ENCODE measurements at regions not wholly inside any gene's neighbourhood (a gene's known extent, or its start where the extent isn't known, plus 50 kb on each side); places are given as distances from the start of the nearest gene placed in this dataset.

DNA sequence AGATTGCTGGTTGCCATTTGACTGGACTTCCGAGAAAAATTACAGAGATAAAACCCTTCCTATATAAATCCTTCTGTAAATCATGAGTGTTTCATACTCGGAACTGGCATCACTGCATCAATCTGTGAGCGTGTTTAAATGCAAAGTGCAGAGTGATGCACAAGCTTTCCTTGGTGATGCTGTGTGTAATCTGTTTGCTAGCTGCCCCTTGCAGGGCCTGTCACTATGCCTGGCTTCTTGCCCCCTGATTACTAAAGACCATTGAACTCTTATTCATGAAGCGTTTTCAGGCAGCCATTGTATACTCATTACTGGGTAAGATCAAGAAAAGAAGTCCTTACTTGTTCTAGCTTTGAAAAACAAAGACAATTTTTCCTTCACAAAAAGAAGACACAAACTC is 266.9 kb upstream of the FANCL start:
- no peaks in the 10 kb centered on the region for H3K27me3 Mint-ChIP-seq (ENCODE audit: low read depth)
- TF ChIP-seq, protein P1, sequence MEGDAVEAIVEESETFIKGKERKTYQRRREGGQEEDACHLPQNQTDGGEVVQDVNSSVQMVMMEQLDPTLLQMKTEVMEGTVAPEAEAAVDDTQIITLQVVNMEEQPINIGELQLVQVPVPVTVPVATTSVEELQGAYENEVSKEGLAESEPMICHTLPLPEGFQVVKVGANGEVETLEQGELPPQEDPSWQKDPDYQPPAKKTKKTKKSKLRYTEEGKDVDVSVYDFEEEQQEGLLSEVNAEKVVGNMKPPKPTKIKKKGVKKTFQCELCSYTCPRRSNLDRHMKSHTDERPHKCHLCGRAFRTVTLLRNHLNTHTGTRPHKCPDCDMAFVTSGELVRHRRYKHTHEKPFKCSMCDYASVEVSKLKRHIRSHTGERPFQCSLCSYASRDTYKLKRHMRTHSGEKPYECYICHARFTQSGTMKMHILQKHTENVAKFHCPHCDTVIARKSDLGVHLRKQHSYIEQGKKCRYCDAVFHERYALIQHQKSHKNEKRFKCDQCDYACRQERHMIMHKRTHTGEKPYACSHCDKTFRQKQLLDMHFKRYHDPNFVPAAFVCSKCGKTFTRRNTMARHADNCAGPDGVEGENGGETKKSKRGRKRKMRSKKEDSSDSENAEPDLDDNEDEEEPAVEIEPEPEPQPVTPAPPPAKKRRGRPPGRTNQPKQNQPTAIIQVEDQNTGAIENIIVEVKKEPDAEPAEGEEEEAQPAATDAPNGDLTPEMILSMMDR (IDR thresholded peaks at IDR 0.05; ENCODE audit: unreplicated experiment in 3 of 3), result no peak
- H3K9me3 Mint-ChIP-seq, result no peaks in the 10 kb centered on the region
- no peak overlapping the region for H3K27ac Mint-ChIP-seq
- no peaks in the 10 kb centered on the region for H3K36me3 Mint-ChIP-seq (ENCODE audit: low read depth)
- no peaks in the 10 kb centered on the region for H3K4me1 Mint-ChIP-seq
- H3K4me3 Mint-ChIP-seq, result no peak overlapping the region

DNA sequence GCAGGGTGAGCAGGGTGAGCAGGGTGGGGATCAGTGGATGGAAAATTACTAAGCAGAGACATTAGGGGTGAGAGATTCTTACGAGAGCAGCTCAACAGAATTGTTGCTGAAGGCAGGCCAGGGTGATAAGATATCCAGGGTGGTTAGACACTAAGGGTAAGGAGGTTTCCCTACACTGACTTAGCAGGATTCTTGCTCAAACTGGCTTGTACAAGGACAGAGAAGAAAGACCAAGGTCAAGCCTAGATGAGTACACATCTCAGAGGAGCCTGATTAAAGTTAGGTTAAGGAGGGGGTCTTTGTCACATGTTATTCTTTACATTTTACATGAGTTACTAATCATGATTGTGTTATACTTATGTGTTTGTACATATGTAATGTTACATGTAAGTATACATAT is 262.8 kb upstream of the FANCL start:
- Mint-ChIP-seq H3K9me3 (no peaks in the 10 kb centered on the region), H3K27me3 (ENCODE audit: low read depth) (peaks cover 4% of the 10 kb centered on the region), H3K36me3 (ENCODE audit: low read depth) (no peaks in the 10 kb centered on the region), H3K27ac (no peak overlapping the region), H3K4me3 (no peak overlapping the region), H3K4me1 (no peaks in the 10 kb centered on the region)
- TF ChIP-seq, protein P1 (IDR thresholded peaks at IDR 0.05; ENCODE audit: unreplicated experiment in 3 of 3), result no peak

DNA sequence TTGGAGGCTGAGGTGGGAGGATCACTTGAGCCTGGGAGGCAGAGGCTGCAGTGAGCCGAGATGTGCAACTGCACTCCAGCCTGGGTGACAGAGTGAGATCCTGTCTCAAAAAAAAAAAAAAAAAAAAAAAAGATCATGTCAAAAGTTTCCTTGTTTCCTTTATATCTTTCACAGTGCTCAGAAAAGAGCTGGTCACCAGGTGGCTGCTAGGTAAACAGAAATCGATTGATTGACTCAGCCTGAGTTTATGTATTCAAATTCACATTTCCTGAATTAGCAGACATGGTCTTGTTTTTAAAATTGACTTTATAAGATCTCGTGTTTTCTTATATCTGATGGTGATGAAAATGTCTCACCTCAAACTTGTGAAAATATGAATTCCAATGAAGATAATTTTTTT is 261.8 kb upstream of the FANCL start:
- no peak overlapping the region for H3K4me3 Mint-ChIP-seq
- H3K9me3 Mint-ChIP-seq, result no peaks in the 10 kb centered on the region
- no peaks in the 10 kb centered on the region for H3K36me3 Mint-ChIP-seq (ENCODE audit: low read depth)
- peaks cover 4% of the 10 kb centered on the region for H3K27me3 Mint-ChIP-seq (ENCODE audit: low read depth)
- no peaks in the 10 kb centered on the region for H3K4me1 Mint-ChIP-seq
- no peak overlapping the region for H3K27ac Mint-ChIP-seq
- TF ChIP-seq, protein P1 (IDR thresholded peaks at IDR 0.05; ENCODE audit: unreplicated experiment in 3 of 3), result no peak

DNA sequence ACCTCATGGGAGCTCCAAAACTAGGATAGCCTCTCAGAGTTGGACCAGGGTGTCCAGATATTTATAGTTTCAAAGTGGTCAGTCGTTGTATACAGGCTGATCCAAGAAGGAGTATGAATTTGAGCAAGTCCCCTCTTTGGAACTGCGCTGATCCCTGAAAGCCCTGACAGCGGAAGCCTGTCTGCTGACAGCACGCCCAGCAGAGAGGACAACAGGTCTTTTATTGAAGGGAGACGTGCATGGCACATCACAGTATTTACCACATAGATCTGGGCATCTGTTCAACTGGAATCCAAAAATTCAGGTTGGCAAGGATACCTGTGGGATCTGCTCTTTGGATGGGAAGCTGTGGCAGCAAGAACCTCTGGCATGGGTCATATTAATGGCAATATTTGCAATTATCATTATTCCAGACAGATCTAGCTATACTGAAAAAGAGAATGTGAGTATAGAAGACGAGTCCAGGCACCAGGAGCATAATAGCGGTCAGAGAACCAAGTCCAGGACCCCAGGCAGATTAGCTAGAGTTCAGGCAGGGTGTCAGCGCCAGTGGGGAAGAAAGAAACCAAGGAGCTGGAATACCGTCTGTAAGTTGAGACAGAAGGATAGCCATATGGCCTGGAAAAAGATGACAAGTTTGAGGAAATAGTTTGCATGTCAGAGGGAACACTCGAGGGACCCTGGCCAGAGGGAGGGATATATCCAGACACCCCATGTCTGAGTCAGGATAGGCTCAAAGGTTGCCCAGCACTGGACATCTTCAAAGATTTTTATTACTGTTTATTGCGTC is 260.4 kb upstream of the FANCL start:
- no peak overlapping the region for H3K27ac Mint-ChIP-seq
- H3K27me3 Mint-ChIP-seq (ENCODE audit: low read depth), result peaks cover 4% of the 10 kb centered on the region
- no peaks in the 10 kb centered on the region for H3K36me3 Mint-ChIP-seq (ENCODE audit: low read depth)
- TF ChIP-seq, protein P1 (IDR thresholded peaks at IDR 0.05; ENCODE audit: unreplicated experiment in 3 of 3), result no peak
- no peaks in the 10 kb centered on the region for H3K9me3 Mint-ChIP-seq
- no peaks in the 10 kb centered on the region for H3K4me1 Mint-ChIP-seq
- no peak overlapping the region for H3K4me3 Mint-ChIP-seq

DNA sequence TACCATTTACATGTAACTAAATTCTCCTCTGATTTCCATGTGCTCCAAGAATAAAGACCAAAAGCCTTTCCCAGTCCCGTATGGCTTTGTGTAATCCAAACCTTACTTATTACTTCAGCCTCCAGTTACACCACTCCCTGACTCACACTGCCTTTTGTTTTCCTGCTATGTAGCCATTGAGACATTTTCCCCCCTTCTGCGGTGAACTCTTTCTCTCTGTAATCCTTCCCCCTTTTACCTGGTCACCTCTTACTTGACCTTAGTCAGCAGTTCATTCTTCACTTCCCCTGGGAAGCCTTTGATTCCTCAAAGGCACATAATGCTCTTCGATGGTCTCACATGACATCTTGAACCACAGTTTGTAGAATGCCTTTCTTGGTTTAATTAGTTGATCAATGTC is 256.0 kb upstream of the FANCL start:
- TF ChIP-seq, protein P1 (IDR thresholded peaks at IDR 0.05; ENCODE audit: unreplicated experiment in 3 of 3), result no peak
- Mint-ChIP-seq H3K36me3 (ENCODE audit: low read depth) (no peaks in the 10 kb centered on the region), H3K9me3 (no peaks in the 10 kb centered on the region), H3K4me3 (no peak overlapping the region), H3K27ac (peak overlapping the region in 1 of 3 experiments; percentile 36), H3K4me1 (peaks cover 9% of the 10 kb centered on the region), H3K27me3 (ENCODE audit: low read depth) (peaks cover 7% of the 10 kb centered on the region)

DNA sequence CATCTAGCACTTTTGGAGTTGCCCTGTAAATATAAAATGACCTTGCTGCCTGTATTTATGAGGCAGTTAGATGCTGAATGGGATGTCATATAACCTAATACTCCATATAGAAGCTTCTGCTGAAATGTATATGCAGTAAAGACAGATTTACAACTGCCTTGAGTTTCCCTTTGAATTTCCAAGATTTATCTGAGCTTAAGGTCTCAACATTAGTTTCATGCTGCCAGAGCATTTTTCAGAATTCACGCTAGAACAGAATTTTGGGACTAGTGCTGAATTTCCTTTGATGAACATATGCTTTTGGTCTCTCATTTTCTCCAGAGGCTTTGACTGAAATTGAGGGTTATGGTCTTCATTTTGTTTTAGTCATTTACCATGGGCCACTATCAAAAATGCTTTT is 254.7 kb upstream of the FANCL start:
- TF ChIP-seq, protein P1 (IDR thresholded peaks at IDR 0.05; ENCODE audit: unreplicated experiment in 3 of 3), result no peak
- no peaks in the 10 kb centered on the region for H3K36me3 Mint-ChIP-seq (ENCODE audit: low read depth)
- H3K27ac Mint-ChIP-seq, result peak overlapping the region in 1 of 3 experiments; percentile 20
- no peak overlapping the region for H3K4me3 Mint-ChIP-seq
- peaks cover 3% of the 10 kb centered on the region for H3K27me3 Mint-ChIP-seq (ENCODE audit: low read depth)
- H3K9me3 Mint-ChIP-seq, result no peaks in the 10 kb centered on the region
- H3K4me1 Mint-ChIP-seq, result peaks cover 9% of the 10 kb centered on the region

Data from nephron (organoid).